Astrocyte of the cerebellum (primary cell): ENCODE measurements at regions not wholly inside any gene's neighbourhood (a gene's known extent, or its start where the extent isn't known, plus 50 kb on each side); places are given as distances from the start of the nearest gene placed in this dataset.

Source experiments
- DNase-seq: peaks from one replicate; pipeline ENCODE4 v3.0.0-alpha.2; 2011; ENCODE audit warnings: low read depth
- H3K4me3 ChIP-seq: 2 replicates; pipeline ENCODE4 v1.5.1; 2011; ENCODE audit warnings: mild to moderate bottlenecking, low read depth, low read length, moderate library complexity
- in situ Hi-C: cut with HindIII; loops from 2 replicates; pipeline ENCODE4 v1.10.0; 2017; ENCODE audit warnings: low sequenced_read_pairs
- TF ChIP-seq, protein P1 (sequence below): IDR thresholded peaks from 2 replicates; pipeline ENCODE4 v1.5.1; 2012; ENCODE audit warnings: low read length, low read depth, moderate library complexity, mild to moderate bottlenecking; ENCODE audit errors: missing control alignments

GRCh38 chrX:5057786-5058185 lies 1170.9 kb downstream of the NLGN4X start:
- no peak overlapping the region for H3K4me3 ChIP-seq
- no peak for DNase-seq
- TF ChIP-seq, protein P1, sequence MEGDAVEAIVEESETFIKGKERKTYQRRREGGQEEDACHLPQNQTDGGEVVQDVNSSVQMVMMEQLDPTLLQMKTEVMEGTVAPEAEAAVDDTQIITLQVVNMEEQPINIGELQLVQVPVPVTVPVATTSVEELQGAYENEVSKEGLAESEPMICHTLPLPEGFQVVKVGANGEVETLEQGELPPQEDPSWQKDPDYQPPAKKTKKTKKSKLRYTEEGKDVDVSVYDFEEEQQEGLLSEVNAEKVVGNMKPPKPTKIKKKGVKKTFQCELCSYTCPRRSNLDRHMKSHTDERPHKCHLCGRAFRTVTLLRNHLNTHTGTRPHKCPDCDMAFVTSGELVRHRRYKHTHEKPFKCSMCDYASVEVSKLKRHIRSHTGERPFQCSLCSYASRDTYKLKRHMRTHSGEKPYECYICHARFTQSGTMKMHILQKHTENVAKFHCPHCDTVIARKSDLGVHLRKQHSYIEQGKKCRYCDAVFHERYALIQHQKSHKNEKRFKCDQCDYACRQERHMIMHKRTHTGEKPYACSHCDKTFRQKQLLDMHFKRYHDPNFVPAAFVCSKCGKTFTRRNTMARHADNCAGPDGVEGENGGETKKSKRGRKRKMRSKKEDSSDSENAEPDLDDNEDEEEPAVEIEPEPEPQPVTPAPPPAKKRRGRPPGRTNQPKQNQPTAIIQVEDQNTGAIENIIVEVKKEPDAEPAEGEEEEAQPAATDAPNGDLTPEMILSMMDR = no peak
- in situ Hi-C loops = no loop called here

DNA sequence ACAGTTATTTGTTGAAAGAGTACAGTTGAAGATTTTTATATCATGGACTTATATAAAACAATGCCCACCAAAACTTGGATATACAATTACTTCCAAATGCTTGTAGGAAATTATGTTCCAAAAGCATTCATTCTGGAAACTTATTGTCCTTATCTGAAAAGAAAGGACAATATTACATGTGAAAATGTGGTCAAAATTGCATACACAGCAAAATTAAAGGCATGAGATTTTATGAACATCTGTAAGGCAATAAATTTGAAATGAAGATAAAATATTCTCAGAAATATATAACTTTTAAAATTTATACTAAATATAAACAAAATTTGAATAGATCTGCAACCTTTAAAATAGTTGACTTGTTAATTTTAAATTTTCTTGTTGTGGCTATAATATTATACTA lies 1173.8 kb downstream of the NLGN4X start:
- DNase-seq = no peak
- in situ Hi-C loops = no loop called here
- no peak overlapping the region for H3K4me3 ChIP-seq
- TF ChIP-seq, protein P1 = no peak

DNA sequence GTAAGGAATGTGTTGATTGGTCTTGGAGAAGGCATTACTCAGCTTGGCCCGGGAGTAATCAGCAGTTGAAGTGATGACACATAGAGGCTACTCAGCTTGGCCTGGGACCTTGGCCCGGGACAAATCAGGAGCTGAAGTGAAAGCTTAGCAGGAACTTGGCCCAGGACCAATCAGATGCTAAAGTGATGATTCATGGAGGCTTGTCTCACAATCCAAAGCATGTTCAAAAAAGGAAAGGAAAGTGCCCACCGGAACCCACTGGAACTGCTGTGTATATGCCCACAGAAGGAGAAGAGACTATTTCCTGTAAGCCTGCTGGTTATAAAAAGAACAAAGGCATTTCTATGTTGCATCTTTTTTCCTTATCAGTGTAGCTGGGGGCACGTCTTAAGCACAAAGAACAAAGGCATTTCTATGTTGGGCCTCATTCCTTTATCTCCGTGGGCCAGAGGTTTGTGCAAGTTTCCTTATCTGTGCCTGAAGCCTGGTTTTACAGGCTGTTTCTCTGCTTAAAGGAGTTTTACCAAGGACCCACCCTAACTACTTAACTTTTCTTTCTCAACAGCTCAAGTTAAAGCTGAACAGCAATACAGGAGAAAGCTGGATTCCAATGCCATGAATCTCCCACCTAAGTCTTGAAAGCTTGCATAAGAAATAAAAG lies 1176.7 kb downstream of the NLGN4X start:
- TF ChIP-seq, protein P1 = no peak
- no peak overlapping the region for H3K4me3 ChIP-seq
- in situ Hi-C loops = no loop called here
- DNase-seq = peak; percentile 79

GRCh38 chrX:5042563-5042962 lies 1186.1 kb downstream of the NLGN4X start:
- TF ChIP-seq, protein P1 = no peak
- no peak overlapping the region for H3K4me3 ChIP-seq
- in situ Hi-C loops = no loop called here
- DNase-seq = no peak

- no peak for DNase-seq
- in situ Hi-C loops = no loop called here
- TF ChIP-seq, protein P1 = no peak
- no peak overlapping the region for H3K4me3 ChIP-seq
Measured at GRCh38 chrX:5031792-5032191, 1196.9 kb downstream of the NLGN4X start.

DNA sequence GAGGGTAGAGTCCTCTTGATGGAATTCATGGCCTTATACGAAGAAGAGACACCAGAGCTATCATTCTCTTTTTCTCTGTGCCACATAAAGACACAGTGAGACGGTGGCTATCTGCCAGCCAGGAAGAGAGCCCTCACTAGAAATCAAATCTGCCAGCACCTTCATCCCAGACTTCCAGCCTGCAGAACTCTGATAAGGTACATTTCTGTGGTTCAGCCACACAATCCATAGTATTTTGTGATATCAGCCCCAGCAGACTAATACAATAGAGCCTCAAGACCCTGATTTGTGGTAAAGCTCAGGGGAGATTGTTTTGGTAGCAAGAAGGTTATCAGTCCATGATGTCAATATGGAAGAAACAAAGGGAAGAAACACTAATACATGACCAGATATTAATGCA lies 1213.2 kb downstream of the NLGN4X start:
- no peak overlapping the region for H3K4me3 ChIP-seq
- in situ Hi-C loops = no loop called here
- DNase-seq = no peak
- TF ChIP-seq, protein P1 = no peak

DNA sequence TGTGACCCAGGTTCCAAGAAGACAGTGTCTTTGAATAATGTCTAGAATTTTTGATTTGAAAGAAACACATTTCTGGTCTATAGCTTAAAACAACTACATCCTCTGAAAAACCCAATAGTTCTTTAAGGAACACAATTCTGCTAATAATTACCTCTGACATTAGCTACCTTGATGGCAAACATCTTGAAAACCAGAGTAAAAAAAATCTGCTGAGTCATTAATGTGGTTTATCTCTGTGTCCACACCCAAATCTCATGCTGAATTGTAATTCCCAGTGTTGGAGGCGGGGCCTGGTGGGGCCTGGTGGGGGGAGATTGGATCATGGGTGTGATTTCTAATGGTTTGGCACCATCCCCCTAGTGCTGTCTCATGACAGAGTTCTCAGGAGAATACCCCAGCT lies 1233.8 kb downstream of the NLGN4X start:
- DNase-seq = no peak
- in situ Hi-C loops = no loop called here
- TF ChIP-seq, protein P1 = no peak
- H3K4me3 ChIP-seq = no peak overlapping the region
